Suprapubic skin (tissue), 4 donors: ENCODE measurements at regions not wholly inside any gene's neighbourhood (a gene's known extent, or its start where the extent isn't known, plus 50 kb on each side); places are given as distances from the start of the nearest gene placed in this dataset.
A peak's percentile ranks its signal among the peaks of the same experiment; 100 is the strongest.

Source experiments
- DNase-seq, 2 donors: peaks; one replicate each; pipeline ENCODE4 v3.0.0-alpha.2; 2019; ENCODE audit warnings: low spot score in 2 of 2
- H3K27ac ChIP-seq: fragments of 200-600 bp; sonication (generic); one replicate; pipeline ENCODE4 v1.5.1; 2019
- H3K27me3 ChIP-seq: fragments of 200-600 bp; sonication (generic); one replicate; pipeline ENCODE4 v1.5.1; 2019
- H3K36me3 ChIP-seq: fragments of 200-600 bp; sonication (generic); one replicate; pipeline ENCODE4 v1.5.1; 2019
- H3K4me1 ChIP-seq: fragments of 200-600 bp; sonication (generic); one replicate; pipeline ENCODE4 v1.5.1; 2019
- H3K4me3 ChIP-seq: fragments of 200-600 bp; sonication (generic); one replicate; pipeline ENCODE4 v1.5.1; 2019; ENCODE audit warnings: mild to moderate bottlenecking
- H3K9me3 ChIP-seq: fragments of 200-600 bp; sonication (generic); one replicate; pipeline ENCODE4 v1.5.1; 2019
- EP300 ChIP-seq: sonication (generic); formaldehyde crosslinking; IDR thresholded peaks from one replicate; pipeline ENCODE4 v1.6.1; 2017; ENCODE audit warnings: antibody characterized with exemption
- POLR2A ChIP-seq, 2 donors: fragments of 450-650 bp; IDR thresholded peaks; one replicate each; pipeline ENCODE4 v1.6.1; 2017; ENCODE audit warnings: antibody characterized with exemption in 2 of 2, mild to moderate bottlenecking in 2 of 2, moderate library complexity in 2 of 2
- POLR2AphosphoS5 ChIP-seq, 3 donors: sonication (generic); formaldehyde crosslinking; IDR thresholded peaks; one replicate each; pipeline ENCODE4 v1.6.1; 2017; ENCODE audit warnings: antibody characterized with exemption in 3 of 3
- WGBS: methylation state at CpG from one replicate; pipeline ENCODE4 v1.1.5; 2018; 5-methylcytosine and 5-hydroxymethylcytosine counted together
- TF ChIP-seq, protein P1 (sequence below), 2 donors: fragments of 200-600 bp in 1 of 2; fragments of 450-650 bp in 1 of 2; sonication (generic) in 1 of 2; IDR thresholded peaks; one replicate each; pipeline ENCODE4 v1.5.1; 2016 to 2019; ENCODE audit warnings: antibody characterized with exemption in 2 of 2, mild to moderate bottlenecking in 1 of 2, moderate library complexity in 1 of 2

DNA sequence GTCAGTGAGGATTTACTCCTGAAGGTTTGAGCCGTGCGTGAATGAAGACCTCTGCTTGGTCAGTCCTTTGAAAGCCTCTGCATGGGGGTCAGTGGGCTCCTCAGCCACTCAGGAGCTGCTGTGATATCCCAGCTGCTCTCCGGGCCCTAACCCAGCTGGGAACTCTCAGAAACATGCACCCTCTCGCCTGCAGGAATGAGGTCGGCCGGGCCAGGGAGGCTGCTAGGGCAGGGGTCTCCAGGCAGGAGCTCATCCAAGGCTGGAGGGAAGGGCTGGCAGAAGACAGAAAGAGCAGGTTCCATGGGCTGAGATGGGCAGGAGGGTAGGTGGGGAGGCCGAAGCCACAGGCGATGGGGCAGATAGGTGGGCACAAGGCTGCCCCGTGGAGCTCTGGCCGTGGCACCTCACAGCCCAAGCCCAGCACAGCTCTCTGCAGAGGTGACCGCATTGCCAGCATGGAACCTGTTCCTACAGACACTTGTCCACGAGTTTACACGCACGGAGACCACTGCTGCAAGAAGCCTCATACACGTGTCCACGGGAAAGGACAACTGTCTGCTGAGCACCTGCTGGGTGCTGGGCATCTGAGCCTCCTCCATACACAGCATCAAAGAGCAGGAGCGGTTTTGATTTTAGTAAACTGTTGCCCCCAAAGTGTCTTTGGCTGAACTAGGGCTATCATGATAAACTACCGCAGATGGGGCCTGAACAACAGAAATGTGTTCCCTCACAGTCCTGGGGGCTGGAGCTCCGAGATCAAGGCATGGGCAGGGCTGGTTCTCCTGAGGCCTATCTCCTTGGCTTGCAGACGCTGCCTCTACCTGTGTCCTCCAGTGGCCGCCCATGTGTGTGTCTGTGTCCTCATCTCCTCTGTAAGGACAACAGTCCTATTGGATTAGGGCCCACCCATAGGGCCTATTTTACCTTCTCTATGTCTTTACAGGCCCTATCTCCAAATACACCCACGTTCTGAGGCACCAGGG lies 85.2 kb upstream of the ADAMTS2 start:
- no peak for TF ChIP-seq POLR2A (IDR thresholded peaks at IDR 0.05)
- TF ChIP-seq POLR2AphosphoS5 (IDR thresholded peaks at IDR 0.05), result no peak
- TF ChIP-seq, protein P1, sequence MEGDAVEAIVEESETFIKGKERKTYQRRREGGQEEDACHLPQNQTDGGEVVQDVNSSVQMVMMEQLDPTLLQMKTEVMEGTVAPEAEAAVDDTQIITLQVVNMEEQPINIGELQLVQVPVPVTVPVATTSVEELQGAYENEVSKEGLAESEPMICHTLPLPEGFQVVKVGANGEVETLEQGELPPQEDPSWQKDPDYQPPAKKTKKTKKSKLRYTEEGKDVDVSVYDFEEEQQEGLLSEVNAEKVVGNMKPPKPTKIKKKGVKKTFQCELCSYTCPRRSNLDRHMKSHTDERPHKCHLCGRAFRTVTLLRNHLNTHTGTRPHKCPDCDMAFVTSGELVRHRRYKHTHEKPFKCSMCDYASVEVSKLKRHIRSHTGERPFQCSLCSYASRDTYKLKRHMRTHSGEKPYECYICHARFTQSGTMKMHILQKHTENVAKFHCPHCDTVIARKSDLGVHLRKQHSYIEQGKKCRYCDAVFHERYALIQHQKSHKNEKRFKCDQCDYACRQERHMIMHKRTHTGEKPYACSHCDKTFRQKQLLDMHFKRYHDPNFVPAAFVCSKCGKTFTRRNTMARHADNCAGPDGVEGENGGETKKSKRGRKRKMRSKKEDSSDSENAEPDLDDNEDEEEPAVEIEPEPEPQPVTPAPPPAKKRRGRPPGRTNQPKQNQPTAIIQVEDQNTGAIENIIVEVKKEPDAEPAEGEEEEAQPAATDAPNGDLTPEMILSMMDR (IDR thresholded peaks at IDR 0.05), result no peak
- TF ChIP-seq EP300, result no peak
- Histone ChIP-seq H3K9me3 (no peaks in the 10 kb centered on the region), H3K27me3 (no peaks in the 10 kb centered on the region), H3K4me3 (no peak overlapping the region), H3K27ac (no peak overlapping the region), H3K4me1 (no peaks in the 10 kb centered on the region), H3K36me3 (no peaks in the 10 kb centered on the region)
- 95% methylated on average over 12 of the region's 22 CpGs for WGBS
- no peak for DNase-seq

DNA sequence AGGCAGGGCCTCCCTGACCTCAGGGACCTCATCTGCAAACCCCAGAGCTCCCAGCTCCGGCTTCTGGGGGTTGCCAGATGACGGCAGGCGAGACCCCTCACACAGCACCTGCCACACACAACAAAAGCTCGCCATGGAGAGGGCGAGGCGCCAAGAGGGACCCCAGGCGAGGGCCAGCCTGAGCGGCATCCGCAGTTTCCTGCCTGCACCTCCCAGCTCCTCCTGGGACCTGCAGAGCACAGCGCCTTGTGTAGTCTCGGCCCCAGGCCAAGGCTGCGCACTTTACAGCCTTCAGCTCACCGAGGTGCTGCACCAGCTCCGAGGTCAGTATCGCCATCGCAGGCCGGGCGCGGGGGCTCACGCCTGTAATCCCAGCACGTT lies 82.4 kb upstream of the ADAMTS2 start:
- Histone ChIP-seq H3K27me3 (peaks cover 8% of the 10 kb centered on the region), H3K27ac (no peak overlapping the region), H3K36me3 (no peaks in the 10 kb centered on the region), H3K4me1 (no peaks in the 10 kb centered on the region), H3K9me3 (no peaks in the 10 kb centered on the region), H3K4me3 (no peak overlapping the region)
- TF ChIP-seq POLR2AphosphoS5 (IDR thresholded peaks at IDR 0.05), result no peak
- no peak for TF ChIP-seq POLR2A (IDR thresholded peaks at IDR 0.05)
- TF ChIP-seq, protein P1 (IDR thresholded peaks at IDR 0.05), result no peak
- TF ChIP-seq EP300, result no peak
- peak in 1 of 2 donors; percentile 74 for DNase-seq
- 97% methylated on average over 8 of the region's 21 CpGs for WGBS

DNA sequence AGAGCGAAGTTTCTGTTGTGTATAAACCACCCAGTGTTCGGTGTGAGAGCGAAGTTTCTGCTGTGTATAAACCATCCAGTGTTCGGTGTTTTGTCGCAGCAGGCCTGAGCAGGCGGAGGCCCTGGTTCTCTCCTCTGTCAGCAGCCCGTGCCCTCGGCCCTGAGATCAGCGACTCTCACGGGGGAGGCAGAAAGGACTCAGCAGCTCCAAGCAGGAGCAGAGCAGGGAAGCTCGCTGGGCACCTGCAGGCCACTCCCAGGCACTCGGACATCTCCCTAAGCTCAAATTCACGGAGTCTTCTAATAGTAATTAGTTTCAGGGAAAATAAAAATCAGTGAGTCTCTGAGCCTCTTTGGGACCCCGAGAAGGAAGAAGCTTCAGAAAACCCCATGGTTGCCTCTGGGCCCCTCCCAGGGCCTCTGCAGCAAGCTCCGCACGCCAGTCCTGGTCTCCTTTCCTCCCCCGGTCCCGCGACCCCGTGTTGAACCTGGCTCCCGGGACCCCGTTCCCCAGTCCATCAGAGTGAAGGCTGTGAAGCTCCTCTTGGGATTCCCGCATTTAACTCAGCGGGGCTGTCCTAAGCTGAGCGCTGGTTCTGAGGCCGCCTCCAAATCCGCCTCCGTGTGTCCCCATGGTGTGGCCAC lies 81.9 kb upstream of the ADAMTS2 start:
- no peaks in the 10 kb centered on the region for H3K9me3 ChIP-seq
- peaks cover 8% of the 10 kb centered on the region for H3K27me3 ChIP-seq
- no peak overlapping the region for H3K4me3 ChIP-seq
- TF ChIP-seq, protein P1 (IDR thresholded peaks at IDR 0.05), result no peak
- TF ChIP-seq EP300 (no peak), POLR2A (IDR thresholded peaks at IDR 0.05) (no peak), POLR2AphosphoS5 (IDR thresholded peaks at IDR 0.05) (no peak)
- H3K36me3 ChIP-seq, result no peaks in the 10 kb centered on the region
- H3K27ac ChIP-seq, result no peak overlapping the region
- no peaks in the 10 kb centered on the region for H3K4me1 ChIP-seq
- DNase-seq, result no peak
- 56% methylated on average over 24 of the region's 28 CpGs for WGBS

DNA sequence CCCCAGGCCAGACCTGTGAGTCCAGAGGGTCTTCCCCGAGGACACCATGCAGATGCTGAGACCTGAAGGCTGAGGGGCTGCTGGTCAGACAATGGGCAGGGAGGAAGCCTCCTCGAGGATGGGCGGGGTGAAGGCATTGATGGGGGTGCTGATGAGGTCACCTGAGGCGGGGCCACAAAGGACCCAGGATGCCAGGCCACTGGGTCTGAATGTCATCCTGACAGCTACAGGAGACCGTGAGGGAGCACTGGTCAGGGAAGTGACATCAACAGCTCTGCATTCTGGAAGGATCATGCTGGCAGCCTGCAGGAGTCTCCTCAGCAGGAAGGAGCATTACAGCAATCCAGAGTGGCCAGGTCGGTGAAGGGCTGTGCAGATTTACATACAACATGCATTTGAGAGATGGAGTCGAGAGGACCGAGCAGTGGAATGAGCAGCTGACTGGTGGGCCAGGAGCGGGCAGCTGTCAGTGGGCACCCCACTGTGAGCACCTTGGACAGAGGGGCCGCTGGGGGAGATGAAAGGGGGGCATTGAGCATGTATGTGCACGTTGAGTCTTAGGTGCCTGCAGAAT lies 77.7 kb upstream of the ADAMTS2 start:
- no peak overlapping the region for H3K4me3 ChIP-seq
- H3K27ac ChIP-seq, result no peak overlapping the region
- DNase-seq, result no peak
- 70% methylated on average over 10 of the region's 11 CpGs for WGBS
- H3K36me3 ChIP-seq, result no peaks in the 10 kb centered on the region
- no peaks in the 10 kb centered on the region for H3K9me3 ChIP-seq
- H3K4me1 ChIP-seq, result no peaks in the 10 kb centered on the region
- TF ChIP-seq, protein P1 (IDR thresholded peaks at IDR 0.05), result no peak
- TF ChIP-seq POLR2A (IDR thresholded peaks at IDR 0.05) (no peak), POLR2AphosphoS5 (IDR thresholded peaks at IDR 0.05) (no peak), EP300 (no peak)
- H3K27me3 ChIP-seq, result peaks cover 20% of the 10 kb centered on the region
